Activated T-cell treated with anti-CD3 and anti-CD28 coated beads for 1 hour (primary cell): ENCODE measurements at regions not wholly inside any gene's neighbourhood (a gene's known extent, or its start where the extent isn't known, plus 50 kb on each side); places are given as distances from the start of the nearest gene placed in this dataset.

Experiments used
- DNase-seq: peaks from one replicate; pipeline ENCODE4 v3.0.0-alpha.2; 2020; ENCODE audit warnings: low read depth

GRCh38 chr16:85401917-85402766, 211.0 kb upstream of the GSE1 start:
- DNase-seq: no peak

- DNase-seq: no peak
These were observed 210.0 kb upstream of the GSE1 start for GRCh38 chr16:85402910-85403692.

- no peak for DNase-seq
These were observed 209.4 kb upstream of the GSE1 start for GRCh38 chr16:85403693-85404092.

- no peak for DNase-seq
These were observed 200.1 kb upstream of the GSE1 start for GRCh38 chr16:85412911-85413520.

- DNase-seq: no peak
These were observed 199.1 kb upstream of the GSE1 start for GRCh38 chr16:85413691-85414663.

- DNase-seq: no peak
These were observed 197.7 kb upstream of the GSE1 start for GRCh38 chr16:85415196-85416090.

- DNase-seq: peak; percentile 55
These were observed 196.7 kb upstream of the GSE1 start for GRCh38 chr16:85416228-85417109.

- DNase-seq: no peak
These were observed 195.8 kb upstream of the GSE1 start for GRCh38 chr16:85417156-85417860.

- no peak for DNase-seq
These were observed 194.1 kb upstream of the GSE1 start for GRCh38 chr16:85418978-85419491.

- no peak for DNase-seq
These were observed 193.4 kb upstream of the GSE1 start for GRCh38 chr16:85419503-85420408.

GRCh38 chr16:85420501-85421337, 192.4 kb upstream of the GSE1 start:
- DNase-seq: peak; percentile 69

- DNase-seq: no peak
These were observed 191.6 kb upstream of the GSE1 start for GRCh38 chr16:85421338-85422195.

- DNase-seq: no peak
These were observed 190.9 kb upstream of the GSE1 start for GRCh38 chr16:85422196-85422631.

GRCh38 chr16:85422632-85423550, 190.2 kb upstream of the GSE1 start:
- DNase-seq: no peak
